GM12874 (cell line): ENCODE measurements at regions not wholly inside any gene's neighbourhood (a gene's known extent, or its start where the extent isn't known, plus 50 kb on each side); places are given as distances from the start of the nearest gene placed in this dataset.

Source experiments
- TF ChIP-seq, protein P1 (sequence below): IDR thresholded peaks from 2 replicates; pipeline ENCODE4 v1.5.1; 2011; ENCODE audit warnings: low read depth, mild to moderate bottlenecking, control low read depth, low read length, moderate library complexity; ENCODE audit not compliant: insufficient read depth

DNA sequence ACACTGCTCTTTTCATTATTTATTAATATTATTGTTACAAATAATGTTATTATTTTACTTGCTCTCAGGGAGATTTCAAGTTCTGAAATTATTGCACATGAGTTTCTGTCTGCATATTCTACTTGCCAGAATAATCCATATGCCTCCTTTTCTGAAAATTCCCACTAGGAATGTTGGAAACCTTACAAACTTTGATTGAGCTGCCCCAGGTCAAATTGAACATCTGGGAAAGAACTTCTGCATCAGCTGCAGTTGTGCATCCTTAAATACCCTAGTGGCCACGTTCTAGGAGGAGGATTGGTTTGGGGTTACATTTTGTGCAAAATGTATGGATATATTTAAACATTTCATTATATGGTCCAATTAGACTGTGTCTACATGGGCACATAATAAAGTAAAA lies 1302.7 kb upstream of the PIK3C3 start:
- TF ChIP-seq, protein P1, sequence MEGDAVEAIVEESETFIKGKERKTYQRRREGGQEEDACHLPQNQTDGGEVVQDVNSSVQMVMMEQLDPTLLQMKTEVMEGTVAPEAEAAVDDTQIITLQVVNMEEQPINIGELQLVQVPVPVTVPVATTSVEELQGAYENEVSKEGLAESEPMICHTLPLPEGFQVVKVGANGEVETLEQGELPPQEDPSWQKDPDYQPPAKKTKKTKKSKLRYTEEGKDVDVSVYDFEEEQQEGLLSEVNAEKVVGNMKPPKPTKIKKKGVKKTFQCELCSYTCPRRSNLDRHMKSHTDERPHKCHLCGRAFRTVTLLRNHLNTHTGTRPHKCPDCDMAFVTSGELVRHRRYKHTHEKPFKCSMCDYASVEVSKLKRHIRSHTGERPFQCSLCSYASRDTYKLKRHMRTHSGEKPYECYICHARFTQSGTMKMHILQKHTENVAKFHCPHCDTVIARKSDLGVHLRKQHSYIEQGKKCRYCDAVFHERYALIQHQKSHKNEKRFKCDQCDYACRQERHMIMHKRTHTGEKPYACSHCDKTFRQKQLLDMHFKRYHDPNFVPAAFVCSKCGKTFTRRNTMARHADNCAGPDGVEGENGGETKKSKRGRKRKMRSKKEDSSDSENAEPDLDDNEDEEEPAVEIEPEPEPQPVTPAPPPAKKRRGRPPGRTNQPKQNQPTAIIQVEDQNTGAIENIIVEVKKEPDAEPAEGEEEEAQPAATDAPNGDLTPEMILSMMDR, result no peak

DNA sequence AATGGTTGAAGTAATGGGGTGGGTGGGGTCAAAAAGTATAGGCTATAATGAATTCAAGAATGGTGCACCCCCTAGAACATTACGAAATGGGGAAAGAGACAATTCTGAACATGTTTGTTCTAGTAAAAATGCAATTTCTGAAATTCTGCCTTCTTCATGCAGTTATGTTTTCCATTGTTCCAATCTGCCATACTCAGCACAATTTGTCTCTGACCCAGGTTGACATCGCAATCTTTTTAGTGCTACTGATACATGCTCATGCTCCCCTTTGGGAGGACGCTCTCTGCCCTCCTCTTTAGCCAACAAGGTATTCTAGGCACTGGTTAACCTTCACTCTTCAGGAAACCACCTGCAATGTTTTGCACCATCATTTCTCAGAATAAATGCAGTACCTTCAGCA lies 1303.9 kb upstream of the PIK3C3 start:
- TF ChIP-seq, protein P1, result no peak

- TF ChIP-seq, protein P1, result no peak
These were observed 1312.3 kb upstream of the PIK3C3 start for GRCh38 chr18:40642692-40643229.

DNA sequence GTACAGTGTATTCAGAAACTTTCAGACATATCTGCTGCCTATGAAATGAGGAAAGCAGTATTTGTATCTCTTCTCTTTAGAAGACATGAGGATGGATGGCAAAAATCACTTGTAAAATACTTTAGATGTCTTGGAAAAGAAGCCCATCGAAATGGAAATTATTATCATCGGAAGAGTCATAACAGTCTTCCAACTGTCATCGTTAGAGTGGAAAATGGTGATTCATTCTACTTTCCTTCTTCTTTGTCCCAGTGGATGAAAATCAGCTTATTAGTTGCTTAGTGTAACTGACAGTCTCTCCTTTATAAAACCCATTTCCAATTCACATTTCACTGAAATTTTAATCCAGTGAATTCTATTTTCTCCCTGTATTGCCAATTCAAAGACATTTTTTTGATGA lies 1323.7 kb upstream of the PIK3C3 start:
- TF ChIP-seq, protein P1, result no peak

DNA sequence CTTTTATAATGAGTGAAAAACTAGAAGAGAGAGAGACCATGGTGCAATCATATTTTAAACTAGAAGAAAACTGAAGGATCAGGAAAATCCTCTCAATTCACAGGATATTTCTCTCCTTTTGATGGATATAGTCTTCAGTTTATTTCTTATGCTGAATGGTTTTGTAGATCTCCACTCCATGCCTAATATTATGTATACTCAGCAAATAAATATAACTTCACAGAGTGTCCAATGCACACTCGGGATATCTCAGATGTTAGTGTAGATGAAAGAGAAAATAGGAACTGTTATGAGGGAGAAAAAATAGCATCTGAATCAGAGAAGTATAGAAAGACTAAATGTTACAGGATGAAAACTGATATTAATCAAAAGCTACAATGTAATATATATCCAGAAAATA lies 1324.5 kb upstream of the PIK3C3 start:
- TF ChIP-seq, protein P1, result no peak

- TF ChIP-seq, protein P1, result no peak
These were observed 1330.1 kb upstream of the PIK3C3 start for GRCh38 chr18:40624959-40625358.

- TF ChIP-seq, protein P1, result no peak
These were observed 1341.3 kb upstream of the PIK3C3 start for GRCh38 chr18:40613721-40614120.
